DMS79 treated with DMSO at 0.1 percent for 48 hours (cell line): ENCODE measurements at regions not wholly inside any gene's neighbourhood (a gene's known extent, or its start where the extent isn't known, plus 50 kb on each side); places are given as distances from the start of the nearest gene placed in this dataset.
"Not testable (repeated sequence)": the region's sequence is repeated elsewhere in the genome, so short reads cannot be mapped to it uniquely, and the experiment has no call there.

Source experiments
- DNase-seq: peaks from one replicate; lab custom pipeline; 2025; lab: John Stamatoyannopoulos, UW

GRCh38 chr18:10141559-10141958 is 227.7 kb downstream of the VAPA start:
- no peak for DNase-seq

GRCh38 chr18:10142056-10142455 is 228.2 kb downstream of the VAPA start:
- no peak for DNase-seq

GRCh38 chr18:10142496-10143160 is 228.8 kb downstream of the VAPA start:
- DNase-seq, result no peak

- DNase-seq, result no peak
Measured at GRCh38 chr18:10143596-10143995, 229.8 kb downstream of the VAPA start.

- DNase-seq, result no peak
Measured at GRCh38 chr18:10145546-10145945, 231.7 kb downstream of the VAPA start.

GRCh38 chr18:10147226-10147625 is 233.4 kb downstream of the VAPA start:
- DNase-seq, result no peak

GRCh38 chr18:10147752-10148151 is 233.9 kb downstream of the VAPA start:
- DNase-seq, result no peak

- DNase-seq, result no peak
Measured at GRCh38 chr18:10148189-10148929, 234.5 kb downstream of the VAPA start.

- no peak for DNase-seq
Measured at GRCh38 chr18:10149768-10150556, 236.1 kb downstream of the VAPA start.

- DNase-seq, result not testable (repeated sequence)
Measured at GRCh38 chr18:10150576-10150975, 236.8 kb downstream of the VAPA start.

GRCh38 chr18:10152475-10152874 is 238.7 kb downstream of the VAPA start:
- no peak for DNase-seq

GRCh38 chr18:10153924-10154752 is 240.3 kb downstream of the VAPA start:
- DNase-seq, result no peak

GRCh38 chr18:10157706-10158105 is 243.9 kb downstream of the VAPA start:
- DNase-seq, result no peak

GRCh38 chr18:10160251-10160650 is 246.4 kb downstream of the VAPA start:
- DNase-seq, result no peak

- DNase-seq, result no peak
Measured at GRCh38 chr18:10161315-10161714, 247.5 kb downstream of the VAPA start.

- DNase-seq, result no peak
Measured at GRCh38 chr18:10162340-10162739, 248.5 kb downstream of the VAPA start.

GRCh38 chr18:10164271-10165071 is 250.7 kb downstream of the VAPA start:
- DNase-seq, result no peak

- DNase-seq, result no peak
Measured at GRCh38 chr18:10166164-10166807, 252.5 kb downstream of the VAPA start.

- DNase-seq, result no peak
Measured at GRCh38 chr18:10167759-10168158, 253.9 kb downstream of the VAPA start.

- no peak for DNase-seq
Measured at GRCh38 chr18:10168477-10168876, 254.7 kb downstream of the VAPA start.
